GM12891 (cell line): ENCODE measurements at regions not wholly inside any gene's neighbourhood (a gene's known extent, or its start where the extent isn't known, plus 50 kb on each side); places are given as distances from the start of the nearest gene placed in this dataset.
"Not testable (repeated sequence)": the region's sequence is repeated elsewhere in the genome, so short reads cannot be mapped to it uniquely, and the experiment has no call there.

ENCODE experiments used
- DNase-seq: peaks from one replicate; pipeline ENCODE4 v3.0.0; 2011; ENCODE audit warnings: low spot score; ENCODE audit not compliant: insufficient read length
- FAIRE-seq: peaks from 2 replicates; lab custom pipeline; 2011; peaks lifted over from hg19 to GRCh38; lab: Jason Lieb, UNC
- PAX5 ChIP-seq: IDR thresholded peaks from 2 replicates; pipeline ENCODE4 v1.6.1; 2011; ENCODE audit warnings: low read length, moderate library complexity, mild to moderate bottlenecking; ENCODE audit not compliant: insufficient read depth, severe bottlenecking
- POLR2A ChIP-seq: IDR thresholded peaks from 2 replicates; pipeline ENCODE4 v1.6.1; 2011; ENCODE audit warnings: low read depth, low read length, control low read depth
- POLR2AphosphoS5 ChIP-seq: IDR thresholded peaks from 2 replicates; pipeline ENCODE4 v1.6.1; 2011; ENCODE audit warnings: low read depth, low read length, control low read depth
- POU2F2 ChIP-seq: IDR thresholded peaks from 2 replicates; pipeline ENCODE4 v1.6.1; 2011; ENCODE audit warnings: low read depth, mild to moderate bottlenecking, control low read depth, low read length, moderate library complexity
- SPI1 ChIP-seq: IDR thresholded peaks from 2 replicates; pipeline ENCODE4 v1.6.1; 2011; ENCODE audit warnings: low read depth, low read length, control low read depth
- TAF1 ChIP-seq: IDR thresholded peaks from 2 replicates; pipeline ENCODE4 v1.6.1; 2011; ENCODE audit warnings: low read depth, low read length, control low read depth

DNA sequence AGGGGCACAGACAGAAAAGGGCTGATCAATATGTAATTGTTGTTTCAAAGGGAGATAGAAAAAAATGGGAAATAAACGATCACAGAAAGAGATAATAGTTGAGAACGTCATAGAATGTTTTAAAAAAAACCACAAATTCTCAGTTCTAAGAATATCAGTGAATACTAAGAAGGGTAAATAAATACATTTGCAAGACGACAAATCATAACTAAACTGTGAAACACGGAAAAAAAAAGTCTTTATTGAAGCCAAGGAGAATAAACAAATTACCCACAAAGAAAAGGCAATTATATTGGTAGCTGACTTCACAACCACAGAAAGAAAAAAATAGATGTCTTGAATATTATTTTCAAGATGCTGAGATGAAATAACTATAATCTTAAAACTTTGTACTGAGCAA is 305.2 kb upstream of the STEAP1 start:
- DNase-seq (no peak), FAIRE-seq (no peak)
- TF ChIP-seq POU2F2, result no peak
- TF ChIP-seq SPI1, result no peak
- TF ChIP-seq POLR2A, result no peak
- no peak for TF ChIP-seq POLR2AphosphoS5
- no peak for TF ChIP-seq TAF1
- TF ChIP-seq PAX5, result no peak

DNA sequence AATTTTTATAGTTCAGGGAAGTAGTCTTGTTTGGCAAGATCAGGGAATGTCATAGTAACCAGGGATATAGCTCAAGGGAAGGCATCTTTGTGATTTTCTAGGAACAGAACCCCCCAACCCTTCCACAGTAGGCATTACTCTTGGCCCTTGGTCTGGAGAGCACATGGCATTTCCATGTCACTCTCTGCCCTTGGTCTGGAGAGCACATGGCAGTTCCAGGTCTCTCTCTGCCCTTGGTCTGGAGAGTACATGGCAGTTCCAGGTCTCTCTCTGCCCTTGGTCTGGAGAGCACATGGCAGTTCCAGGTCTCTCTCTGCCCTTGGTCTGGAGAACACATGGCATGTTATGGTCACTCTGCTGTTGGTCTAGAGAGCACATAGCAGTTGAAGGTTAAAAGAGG is 297.2 kb upstream of the STEAP1 start:
- not testable (repeated sequence) for FAIRE-seq

DNA sequence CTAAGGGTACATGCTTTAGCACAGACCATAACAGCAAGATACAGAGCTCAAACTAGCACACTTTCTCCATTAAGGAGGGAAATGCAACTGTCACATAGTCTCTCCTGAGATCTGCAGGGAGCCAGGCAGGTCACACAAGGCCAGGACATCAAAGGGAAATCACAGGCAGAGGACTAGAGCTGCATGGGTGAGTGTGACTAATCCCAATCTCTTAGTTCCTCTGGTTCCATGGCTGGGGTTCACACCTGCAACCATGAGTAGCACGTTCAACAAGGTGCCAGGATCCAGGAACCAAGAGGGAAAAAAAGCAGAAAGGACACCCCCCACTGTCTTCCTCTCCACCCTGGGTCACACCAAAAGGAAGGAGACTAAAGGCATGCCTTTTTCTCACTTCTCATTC is 296.5 kb upstream of the STEAP1 start:
- TF ChIP-seq POLR2A (no peak), SPI1 (no peak), PAX5 (no peak), TAF1 (no peak), POU2F2 (no peak), POLR2AphosphoS5 (no peak)
- no peak for FAIRE-seq
- DNase-seq, result no peak

More for the DNA sequence above, 297.2 kb upstream of the STEAP1 start:
- DNase-seq, result not testable (repeated sequence)

- DNase-seq (no peak), FAIRE-seq (no peak)
- TF ChIP-seq TAF1 (no peak), POU2F2 (no peak), POLR2A (no peak), SPI1 (no peak), PAX5 (no peak), POLR2AphosphoS5 (no peak)
Measured at GRCh38 chr7:89887489-89887888, 266.8 kb upstream of the STEAP1 start.

- FAIRE-seq (no peak), DNase-seq (no peak)
- no peak for TF ChIP-seq PAX5
- no peak for TF ChIP-seq POLR2A
- no peak for TF ChIP-seq SPI1
- no peak for TF ChIP-seq POU2F2
- TF ChIP-seq POLR2AphosphoS5, result no peak
- no peak for TF ChIP-seq TAF1
Measured at GRCh38 chr7:89908736-89909135, 245.5 kb upstream of the STEAP1 start.

GRCh38 chr7:89914711-89915110 is 239.6 kb upstream of the STEAP1 start:
- DNase-seq (no peak), FAIRE-seq (no peak)
- no peak for TF ChIP-seq TAF1
- no peak for TF ChIP-seq POLR2AphosphoS5
- no peak for TF ChIP-seq PAX5
- TF ChIP-seq SPI1, result no peak
- no peak for TF ChIP-seq POU2F2
- TF ChIP-seq POLR2A, result no peak

DNA sequence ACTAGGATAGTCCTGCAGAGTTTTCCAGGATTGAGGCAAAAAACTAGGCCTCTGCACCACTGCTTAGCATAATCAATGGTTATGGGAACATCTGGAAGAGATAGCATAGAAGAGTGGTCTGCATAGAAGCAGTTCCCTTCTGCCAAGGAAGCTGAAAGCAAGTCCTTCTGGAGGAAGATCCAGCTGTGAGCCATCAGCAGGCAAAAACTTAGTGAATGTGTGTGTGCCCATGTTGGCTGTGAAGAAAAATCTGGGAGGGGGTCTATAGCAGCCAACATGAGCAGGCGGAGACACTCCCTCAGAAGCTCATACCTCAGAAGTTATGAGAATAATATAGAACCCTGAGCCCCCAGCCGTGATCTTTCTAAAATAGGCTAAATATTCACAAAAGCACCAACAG is 228.1 kb upstream of the STEAP1 start:
- no peak for DNase-seq
- no peak for TF ChIP-seq POU2F2
- TF ChIP-seq TAF1, result no peak
- no peak for TF ChIP-seq POLR2A
- no peak for TF ChIP-seq PAX5
- TF ChIP-seq POLR2AphosphoS5, result no peak
- TF ChIP-seq SPI1, result no peak
- no peak for FAIRE-seq

- no peak for TF ChIP-seq SPI1
- TF ChIP-seq POU2F2, result no peak
- no peak for TF ChIP-seq PAX5
- no peak for TF ChIP-seq POLR2A
- TF ChIP-seq TAF1, result no peak
- TF ChIP-seq POLR2AphosphoS5, result no peak
- DNase-seq, result no peak
Measured at GRCh38 chr7:89926701-89927100, 227.6 kb upstream of the STEAP1 start.

DNA sequence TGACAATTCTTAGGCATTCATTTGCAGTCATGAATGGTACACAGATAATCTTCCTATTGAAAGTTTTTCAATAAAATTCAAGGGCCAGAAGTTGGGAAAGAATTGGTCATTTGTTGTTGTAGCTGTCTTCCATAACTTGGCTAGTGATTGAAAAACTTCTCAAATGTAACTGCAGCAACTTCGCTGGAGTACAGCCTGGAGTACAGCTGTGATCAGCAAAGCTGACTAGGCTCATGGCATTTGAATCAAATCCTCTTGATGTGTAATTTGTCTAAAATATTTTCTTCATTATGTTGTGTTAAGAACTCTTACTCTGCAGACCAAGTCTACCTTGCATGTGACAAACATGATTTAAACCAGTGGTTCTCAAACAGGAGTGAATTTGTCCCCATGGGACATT is 226.5 kb upstream of the STEAP1 start:
- TF ChIP-seq POLR2AphosphoS5 (no peak), POLR2A (no peak), TAF1 (no peak), PAX5 (no peak), SPI1 (no peak), POU2F2 (no peak)
- DNase-seq (no peak), FAIRE-seq (no peak)

More at GRCh38 chr7:89926701-89927100, 227.6 kb upstream of the STEAP1 start:
- no peak for FAIRE-seq

DNA sequence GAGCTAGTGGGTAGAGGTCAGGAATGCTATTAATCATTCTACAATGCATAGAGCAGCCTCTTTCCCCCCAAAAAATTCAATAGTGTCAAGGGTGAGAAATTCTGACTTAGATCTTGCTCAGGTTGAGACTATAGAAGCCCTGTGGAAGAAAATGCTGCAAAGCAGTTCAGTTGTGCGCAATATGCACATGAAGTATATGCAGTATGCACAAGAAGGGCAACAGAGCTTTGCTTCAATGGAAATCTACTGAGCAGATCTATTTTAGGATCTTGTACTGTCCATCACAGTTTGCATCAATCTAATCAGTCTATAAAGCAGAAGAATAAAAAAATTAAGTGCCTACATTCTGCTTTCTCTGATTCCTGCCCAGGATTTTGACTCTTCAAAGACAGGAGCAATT is 225.8 kb upstream of the STEAP1 start:
- TF ChIP-seq POU2F2 (no peak), TAF1 (no peak), SPI1 (no peak)
- DNase-seq, result no peak
- FAIRE-seq, result no peak

GRCh38 chr7:89934101-89934500 is 220.2 kb upstream of the STEAP1 start:
- TF ChIP-seq POLR2A, result no peak
- no peak for TF ChIP-seq PAX5
- TF ChIP-seq POU2F2, result no peak
- no peak for TF ChIP-seq TAF1
- no peak for TF ChIP-seq POLR2AphosphoS5
- no peak for TF ChIP-seq SPI1
- FAIRE-seq (no peak), DNase-seq (no peak)
